ENCODE measurements at regions not wholly inside any gene's neighbourhood (a gene's known extent, or its start where the extent isn't known, plus 50 kb on each side); places are given as distances from the start of the nearest gene placed in this dataset.
A peak's percentile ranks its signal among the peaks of the same experiment; 100 is the strongest.

- ATAC-seq (ENCODE audit: low FRiP score) (peak; percentile 85), DNase-seq (ENCODE audit: low spot score) (no peak)
- no peak for TF ChIP-seq CTCF (IDR thresholded peaks at IDR 0.05)
These were observed 49.7 kb upstream of the POMGNT2 start for GRCh38 chr3:43155464-43156121.
